CD4-positive, alpha-beta T cell treated with Interleukin-4 for 1 hour (primary cell): ENCODE measurements at regions not wholly inside any gene's neighbourhood (a gene's known extent, or its start where the extent isn't known, plus 50 kb on each side); places are given as distances from the start of the nearest gene placed in this dataset.

Source experiments
- DNase-seq, 2 donors: peaks; one replicate each; pipeline ENCODE4 v3.0.0-alpha.2; 2020 to 2022

DNA sequence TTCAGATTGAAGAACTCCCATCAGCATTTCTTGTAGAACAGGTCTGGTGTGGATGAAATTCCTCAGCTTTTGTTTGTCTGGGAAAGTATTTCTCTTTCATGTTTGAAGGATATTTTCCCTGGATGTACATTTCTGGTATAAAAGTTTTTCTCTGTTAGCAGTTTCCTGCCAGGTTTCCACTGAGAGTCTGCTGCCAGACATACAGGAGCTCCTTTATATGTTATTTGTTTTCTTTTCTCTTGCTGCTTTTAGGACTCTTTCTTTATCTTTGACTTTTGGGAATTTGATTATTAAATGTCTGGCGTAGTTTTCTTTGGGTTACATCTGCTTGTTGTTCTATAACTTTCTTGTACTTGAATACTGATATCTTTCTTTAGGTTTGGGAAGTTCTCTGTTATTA is 486.5 kb downstream of the ARAP2 start:
- no peak for DNase-seq

DNA sequence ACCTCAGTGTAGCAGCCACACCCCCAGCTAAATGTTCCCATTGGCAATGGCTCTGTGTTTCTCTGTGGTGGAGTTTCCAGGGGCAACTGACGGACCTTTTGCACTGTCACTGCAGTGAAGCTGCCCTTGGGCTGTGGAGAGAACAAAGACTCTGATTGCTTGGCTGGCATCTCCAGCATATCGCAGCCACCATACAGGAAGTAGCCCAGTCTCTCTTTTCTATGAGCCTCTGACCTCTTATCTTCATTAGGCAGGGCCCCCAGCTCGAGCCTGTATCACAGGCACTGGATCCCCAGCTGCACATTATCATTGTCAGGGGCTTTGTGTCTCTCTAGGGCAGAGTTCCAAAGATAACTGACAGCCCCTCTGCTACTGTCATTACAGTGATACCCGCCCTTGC is 483.5 kb downstream of the ARAP2 start:
- no peak for DNase-seq

DNA sequence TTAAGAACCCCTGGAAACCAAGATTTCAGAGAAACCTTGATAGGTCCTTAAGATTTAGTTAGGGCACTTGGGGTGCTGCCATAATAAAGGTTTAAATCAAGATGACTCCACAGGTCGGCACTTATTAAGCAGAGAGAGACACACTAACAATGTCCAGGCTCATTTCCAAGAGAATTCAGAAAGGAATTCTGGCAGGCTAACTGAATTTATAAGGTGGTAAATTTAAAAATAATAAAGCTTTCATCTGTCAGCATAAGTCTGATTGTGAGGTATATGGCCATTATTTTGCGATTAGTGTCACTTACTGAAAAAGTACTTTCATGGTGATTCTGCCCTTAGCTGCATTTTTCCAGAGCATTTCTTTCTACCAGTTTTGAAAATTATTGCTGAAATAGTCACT is 472.7 kb downstream of the ARAP2 start:
- DNase-seq: no peak

DNA sequence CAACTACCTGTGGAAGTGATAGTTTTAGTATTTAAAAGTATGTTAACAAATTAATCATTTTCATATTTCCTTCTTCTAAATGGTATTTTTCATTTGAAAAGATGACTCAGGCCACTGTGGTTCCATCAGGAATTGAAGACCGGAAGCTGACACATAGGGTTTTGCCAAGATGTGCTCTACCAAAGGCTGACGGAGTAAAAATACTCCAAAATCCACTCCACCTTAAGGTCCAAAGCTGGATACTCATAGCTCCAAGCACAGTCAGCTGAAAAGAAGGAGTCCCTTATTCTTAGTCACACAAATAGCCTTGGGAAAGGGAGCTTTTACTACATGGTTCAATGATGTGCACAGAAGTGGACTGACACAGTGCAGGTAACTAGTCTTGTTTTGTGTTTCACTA is 472.0 kb downstream of the ARAP2 start:
- DNase-seq: no peak

DNA sequence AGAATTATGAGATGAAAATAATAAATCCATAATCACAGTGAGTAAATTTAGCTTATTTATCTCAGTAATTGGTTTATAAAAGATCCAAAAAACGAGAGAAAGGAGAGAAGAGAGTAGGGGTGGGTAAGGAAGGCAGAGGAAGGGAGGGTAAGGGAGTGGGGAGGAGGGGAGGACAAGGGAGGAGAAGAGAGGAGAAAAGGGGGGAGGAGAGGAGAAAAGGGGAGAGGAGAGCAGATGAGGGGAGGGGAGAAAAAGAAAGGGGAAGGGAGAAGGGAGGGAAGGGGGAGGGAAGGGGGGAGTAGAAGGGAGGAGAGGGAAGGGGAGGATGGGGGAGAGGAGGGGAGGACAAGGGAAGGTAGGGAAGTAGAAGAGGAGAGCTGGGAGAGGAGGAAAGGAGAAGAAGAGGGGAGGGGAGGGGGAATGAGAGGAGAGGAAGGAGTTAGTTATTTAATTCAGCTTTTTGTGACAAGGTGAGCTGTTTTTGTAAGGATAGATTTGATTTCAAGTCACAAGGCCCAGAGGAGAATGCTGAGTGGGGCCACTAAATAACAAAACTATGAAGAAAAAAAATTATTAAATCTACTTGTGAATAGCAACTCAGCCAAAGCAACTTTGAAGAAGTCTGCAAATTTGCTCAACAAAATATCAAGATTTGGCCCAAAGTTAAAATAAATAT is 454.3 kb downstream of the ARAP2 start:
- DNase-seq: no peak

DNA sequence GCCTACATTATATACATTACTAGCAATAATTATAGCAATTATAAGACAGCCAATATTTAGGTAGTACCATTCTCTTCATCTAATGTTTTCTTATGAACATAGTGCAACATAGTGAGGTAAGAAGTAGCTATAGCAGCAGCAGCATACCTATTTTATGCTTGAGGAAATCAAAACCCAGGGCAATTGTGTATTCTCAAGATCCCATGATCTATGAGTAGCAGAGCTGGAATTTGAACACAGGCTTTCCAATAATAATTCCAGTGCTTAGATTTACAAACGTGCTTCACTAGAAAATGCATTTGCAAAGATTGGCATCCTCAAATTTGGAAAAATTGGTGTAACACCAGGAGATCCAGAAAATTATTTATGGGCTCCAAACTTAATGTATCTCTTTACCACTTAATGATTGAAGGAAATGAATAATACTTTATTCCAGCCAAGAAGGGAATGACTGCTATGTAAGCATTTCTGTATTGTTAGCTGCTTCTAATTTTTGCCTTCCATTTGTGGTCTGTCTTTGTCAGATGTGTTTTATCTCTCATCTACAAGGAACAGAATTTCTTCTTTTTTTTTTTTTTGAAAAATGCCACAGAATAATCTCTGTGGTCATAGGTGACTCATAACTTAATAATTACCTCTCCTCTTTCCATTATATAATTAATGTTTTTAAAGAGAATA is 451.1 kb downstream of the ARAP2 start:
- DNase-seq: no peak

DNA sequence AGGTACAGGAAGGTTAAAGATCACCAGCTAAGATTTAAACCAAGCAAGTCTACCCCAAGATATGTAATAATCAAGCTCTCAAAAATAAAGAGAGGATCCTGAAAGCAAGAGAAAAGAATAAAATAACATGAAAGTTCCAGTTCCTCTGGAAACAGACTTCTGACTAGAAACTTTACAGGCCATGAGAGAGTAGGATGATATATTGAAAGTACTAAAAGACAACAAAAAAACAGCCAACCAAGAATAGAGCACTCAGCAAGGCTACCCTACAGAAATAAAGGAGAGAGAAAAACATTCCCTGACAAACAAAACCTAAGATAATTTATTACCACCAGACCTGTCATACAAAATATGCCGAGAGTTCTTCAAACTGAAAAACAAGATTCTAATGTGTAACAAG is 450.5 kb downstream of the ARAP2 start:
- DNase-seq: no peak

DNA sequence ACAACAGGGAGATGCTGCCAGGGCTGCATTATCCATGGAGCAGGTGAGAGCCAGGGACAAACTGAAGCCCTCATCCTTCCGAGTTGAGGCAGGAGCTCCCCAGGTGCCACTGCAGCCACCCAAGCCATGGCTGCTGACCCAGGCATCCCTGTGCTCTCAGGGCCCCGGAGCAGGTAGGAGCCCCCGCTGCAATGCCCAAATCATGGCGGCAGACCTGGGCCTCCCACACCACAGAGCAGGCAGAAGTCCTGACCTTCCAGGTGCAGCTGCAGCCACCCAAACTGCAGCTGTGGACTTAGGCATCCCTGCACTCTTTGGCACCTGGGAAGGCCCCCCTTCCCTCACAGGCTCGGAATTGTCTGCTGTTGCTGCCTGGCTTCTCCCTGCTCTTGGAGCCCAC is 443.6 kb downstream of the ARAP2 start:
- DNase-seq: no peak

DNA sequence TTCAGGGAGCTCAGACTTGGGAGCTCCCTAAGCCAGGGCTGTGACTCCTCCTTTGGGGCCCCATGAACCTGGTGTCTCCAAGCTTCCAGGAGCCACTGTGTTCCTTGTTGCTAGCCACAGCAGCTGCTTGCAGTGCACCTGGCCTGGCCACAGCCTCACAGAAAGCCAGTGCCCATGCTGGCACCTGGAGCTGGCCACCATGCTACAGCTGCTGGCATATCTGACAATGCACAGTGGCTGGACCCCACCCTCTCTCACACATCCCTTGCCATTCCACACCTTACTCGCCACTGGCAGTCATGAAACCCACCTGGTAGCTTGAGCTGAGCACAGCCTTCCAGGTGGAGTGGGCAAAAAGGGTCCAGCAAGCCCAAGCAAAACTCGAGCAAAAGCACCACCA is 441.7 kb downstream of the ARAP2 start:
- DNase-seq: no peak

DNA sequence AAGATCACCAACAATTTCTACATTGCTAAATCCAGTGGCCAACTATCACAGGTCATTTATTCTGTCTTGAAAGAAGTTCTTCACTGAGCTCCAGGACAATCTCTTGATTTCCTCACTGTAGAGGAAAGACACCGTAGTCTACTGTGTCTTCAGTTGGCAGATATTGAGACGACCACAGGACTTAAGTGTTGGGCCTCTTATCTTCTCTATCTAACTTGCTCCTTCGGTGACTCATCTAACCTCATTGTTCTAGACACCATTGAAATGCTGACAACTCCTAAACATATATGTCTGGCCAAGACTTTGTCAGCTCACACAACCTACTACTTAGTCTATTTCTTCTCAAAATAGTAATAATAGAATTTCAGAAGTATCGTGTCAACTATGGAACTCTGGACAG is 425.8 kb downstream of the ARAP2 start:
- DNase-seq: no peak

DNA sequence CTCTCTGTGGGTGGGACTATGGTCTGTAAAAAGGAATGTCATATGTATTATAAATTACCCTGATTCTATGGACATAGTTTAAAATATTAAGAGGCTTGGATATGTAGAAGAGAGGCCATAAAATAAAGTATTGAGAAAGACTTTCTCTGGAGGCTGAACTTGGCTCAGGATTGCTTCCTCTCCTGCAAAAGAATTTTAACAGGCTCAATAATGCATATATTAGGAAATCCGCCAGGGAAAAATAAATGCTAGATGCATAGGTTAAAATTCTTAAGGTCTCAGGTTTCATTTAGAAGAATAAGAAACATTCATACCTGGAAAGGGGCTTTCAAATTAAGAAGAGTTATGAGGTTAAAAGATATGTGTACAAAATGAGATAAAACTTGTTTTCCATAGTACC is 424.3 kb downstream of the ARAP2 start:
- no peak for DNase-seq

DNA sequence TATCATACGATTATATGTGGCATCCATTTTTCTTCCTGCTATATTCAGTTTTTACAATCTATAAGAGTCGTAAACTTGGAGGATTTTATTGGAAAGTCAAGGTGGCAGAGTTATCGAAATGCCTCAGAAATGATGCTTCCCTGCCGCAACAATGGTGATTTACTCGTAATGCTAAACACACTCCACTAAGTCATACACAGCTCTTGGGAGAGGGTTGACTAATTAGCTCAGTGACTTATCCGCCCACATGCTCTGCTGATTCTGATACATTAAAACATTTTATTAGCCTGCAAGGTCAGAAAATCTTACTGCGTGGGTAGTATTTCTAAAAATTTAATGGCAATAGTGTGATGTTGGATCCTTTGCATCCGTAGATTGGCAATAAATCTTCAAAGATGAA is 420.1 kb downstream of the ARAP2 start:
- no peak for DNase-seq

DNA sequence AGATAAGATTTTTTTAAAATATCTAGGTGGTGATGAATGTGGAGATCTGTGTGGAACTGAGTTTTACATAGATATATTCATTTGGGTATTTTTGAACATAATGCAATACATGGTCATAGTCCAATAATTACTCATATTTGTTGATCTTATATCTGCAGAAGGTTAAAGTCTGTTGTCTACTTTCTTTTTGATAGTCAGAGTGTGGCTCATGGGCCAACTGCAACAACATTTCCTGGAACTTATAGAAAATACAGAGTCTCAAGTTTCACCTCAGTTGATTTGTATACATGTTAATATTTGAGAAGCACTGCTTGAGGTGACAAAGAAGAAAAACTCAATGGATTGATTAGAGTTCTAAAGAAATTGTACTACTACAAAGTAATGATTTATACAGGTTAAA is 408.4 kb downstream of the ARAP2 start:
- no peak for DNase-seq

DNA sequence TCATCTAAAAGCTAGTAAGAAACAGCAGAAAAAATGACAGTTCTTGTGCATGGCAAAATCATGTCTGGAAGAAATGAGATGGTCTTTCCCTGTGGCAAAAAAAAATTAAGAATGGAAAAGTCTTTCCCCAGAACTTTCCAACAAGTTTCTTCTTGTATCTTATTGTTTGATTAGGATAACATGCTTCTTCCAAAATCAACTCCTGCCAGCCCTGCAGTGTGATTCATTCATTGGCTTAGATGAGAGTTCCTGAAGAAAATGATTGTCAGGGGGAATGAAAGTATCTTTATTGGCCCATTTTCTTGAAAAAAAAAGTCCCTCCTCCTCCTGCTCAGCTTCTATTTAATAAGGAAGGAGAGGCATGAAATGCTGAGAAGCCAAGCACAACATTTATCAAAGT is 407.7 kb downstream of the ARAP2 start:
- no peak for DNase-seq

DNA sequence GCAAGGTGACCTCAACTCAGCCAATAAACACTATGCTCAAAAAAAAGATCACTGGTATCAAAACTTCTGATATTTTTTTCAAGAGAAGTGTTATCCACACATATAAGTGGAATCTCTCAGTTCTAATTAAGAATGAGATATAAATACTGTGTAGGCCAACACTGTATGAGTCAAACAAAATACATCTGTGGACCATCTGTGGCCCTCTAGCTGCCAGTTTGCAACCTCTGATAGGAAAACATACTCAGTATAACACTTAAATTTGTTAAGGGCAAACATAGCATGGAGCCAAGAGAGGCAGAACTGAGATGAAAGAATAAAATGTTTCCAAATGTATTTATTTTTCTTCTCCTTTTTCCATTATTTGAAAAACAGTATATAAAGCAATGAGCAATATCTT is 377.3 kb downstream of the ARAP2 start:
- DNase-seq: no peak

DNA sequence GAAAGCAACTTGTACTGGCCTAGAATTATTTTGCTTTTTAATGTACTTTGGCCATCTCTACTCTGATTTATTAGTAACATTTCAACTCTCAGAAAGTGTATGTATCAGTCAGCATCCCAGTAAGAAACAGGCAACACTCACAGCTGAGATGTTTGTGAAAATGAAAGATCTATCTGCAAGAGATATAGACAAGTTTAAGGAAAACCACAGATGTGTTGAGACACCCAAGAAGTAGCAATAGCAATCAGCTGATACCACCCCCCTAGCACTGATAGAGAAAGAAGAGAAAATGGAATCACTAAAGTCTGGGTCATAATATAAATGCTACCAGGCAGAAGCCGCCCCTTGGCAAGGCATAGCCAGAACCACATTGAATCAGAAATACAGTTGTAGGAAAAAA is 372.0 kb downstream of the ARAP2 start:
- DNase-seq: no peak

DNA sequence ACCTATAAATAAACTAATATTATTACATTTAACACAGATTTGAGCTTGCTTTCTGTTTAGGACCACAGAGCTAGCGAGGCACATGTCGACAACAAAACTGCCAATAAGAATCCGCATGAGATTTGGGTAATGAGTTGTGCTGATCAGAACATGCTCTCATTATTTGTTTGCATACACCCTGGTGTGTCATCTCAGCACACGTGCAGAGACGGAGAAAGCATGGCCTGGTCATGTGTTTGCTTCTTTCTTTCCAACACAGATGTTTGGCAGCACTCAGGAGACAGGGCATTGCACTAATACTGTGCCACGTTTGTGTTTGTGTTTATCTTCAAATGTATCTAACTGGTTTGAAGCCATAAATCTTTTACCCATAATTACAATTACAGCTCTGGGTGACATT is 364.8 kb downstream of the ARAP2 start:
- DNase-seq: no peak

DNA sequence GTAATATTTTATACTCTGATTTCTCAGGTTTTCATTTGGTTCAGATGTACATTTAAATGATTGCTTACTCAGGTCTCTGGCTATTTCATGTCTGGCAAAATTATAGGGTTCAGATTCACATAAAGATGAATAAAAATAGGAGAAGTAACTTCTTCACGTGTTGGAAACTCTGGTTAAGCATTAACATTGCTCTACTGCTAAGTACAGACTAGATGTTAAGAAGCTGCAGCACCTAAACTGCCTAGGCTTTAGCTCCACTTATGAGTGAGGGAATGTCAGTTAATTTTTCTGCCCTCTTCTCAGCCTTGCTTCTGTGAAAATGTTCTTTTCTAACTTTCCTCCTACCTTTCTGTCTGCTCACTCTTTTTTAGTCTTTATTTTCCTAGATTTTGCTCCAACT is 361.2 kb downstream of the ARAP2 start:
- DNase-seq: no peak

DNA sequence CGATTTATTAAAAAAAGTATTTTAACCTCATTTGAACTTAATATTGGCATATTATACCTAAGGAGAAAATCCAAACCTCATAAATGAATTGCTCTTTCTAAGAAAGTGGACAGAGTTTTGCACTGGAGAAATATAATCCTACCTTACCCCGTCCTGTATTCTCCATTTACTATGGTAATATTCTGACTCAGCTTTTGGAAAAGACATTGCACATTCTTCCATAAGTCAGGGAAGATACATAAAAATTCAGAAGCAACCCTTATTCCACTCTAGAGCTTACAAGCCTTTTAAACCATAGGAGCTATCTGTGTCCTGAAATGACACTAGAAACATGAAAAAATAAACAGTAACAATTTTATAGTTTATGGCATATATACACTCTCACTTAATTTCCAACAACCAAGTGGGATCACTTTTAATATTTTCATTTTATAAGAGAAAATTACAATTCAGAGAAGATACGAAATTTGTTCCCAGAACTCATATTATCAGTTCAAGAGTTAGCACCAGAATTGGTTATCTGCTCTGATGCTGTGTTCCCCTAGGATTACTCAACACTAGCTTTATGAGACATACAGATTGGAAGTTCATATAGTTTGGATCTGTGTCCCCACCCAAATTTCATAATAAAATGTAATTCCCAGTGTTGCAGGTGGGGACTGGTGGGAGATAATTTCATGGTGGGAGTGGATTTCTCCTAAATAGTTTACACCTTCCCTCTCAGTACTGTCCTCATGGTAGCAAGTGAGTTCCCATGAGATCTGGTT is 359.4 kb downstream of the ARAP2 start:
- no peak for DNase-seq

DNA sequence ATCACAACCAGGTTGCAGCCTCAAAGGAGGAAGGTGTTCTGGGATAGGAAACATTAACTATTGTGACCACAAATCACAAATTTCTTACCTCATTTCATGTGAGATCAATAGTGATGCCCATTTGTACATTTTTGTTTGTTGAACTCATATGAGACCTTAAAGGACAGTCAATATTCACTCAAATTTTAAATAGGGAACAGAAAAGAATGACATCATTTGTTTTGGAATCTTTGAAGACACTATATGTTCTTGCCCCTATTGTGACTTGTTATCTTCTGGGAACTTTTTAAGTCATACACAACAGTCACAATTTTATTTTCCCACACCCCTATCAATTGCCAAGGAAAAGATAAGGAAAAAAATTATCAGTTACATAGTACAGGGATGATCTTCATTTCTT is 346.5 kb downstream of the ARAP2 start:
- DNase-seq: no peak

DNA sequence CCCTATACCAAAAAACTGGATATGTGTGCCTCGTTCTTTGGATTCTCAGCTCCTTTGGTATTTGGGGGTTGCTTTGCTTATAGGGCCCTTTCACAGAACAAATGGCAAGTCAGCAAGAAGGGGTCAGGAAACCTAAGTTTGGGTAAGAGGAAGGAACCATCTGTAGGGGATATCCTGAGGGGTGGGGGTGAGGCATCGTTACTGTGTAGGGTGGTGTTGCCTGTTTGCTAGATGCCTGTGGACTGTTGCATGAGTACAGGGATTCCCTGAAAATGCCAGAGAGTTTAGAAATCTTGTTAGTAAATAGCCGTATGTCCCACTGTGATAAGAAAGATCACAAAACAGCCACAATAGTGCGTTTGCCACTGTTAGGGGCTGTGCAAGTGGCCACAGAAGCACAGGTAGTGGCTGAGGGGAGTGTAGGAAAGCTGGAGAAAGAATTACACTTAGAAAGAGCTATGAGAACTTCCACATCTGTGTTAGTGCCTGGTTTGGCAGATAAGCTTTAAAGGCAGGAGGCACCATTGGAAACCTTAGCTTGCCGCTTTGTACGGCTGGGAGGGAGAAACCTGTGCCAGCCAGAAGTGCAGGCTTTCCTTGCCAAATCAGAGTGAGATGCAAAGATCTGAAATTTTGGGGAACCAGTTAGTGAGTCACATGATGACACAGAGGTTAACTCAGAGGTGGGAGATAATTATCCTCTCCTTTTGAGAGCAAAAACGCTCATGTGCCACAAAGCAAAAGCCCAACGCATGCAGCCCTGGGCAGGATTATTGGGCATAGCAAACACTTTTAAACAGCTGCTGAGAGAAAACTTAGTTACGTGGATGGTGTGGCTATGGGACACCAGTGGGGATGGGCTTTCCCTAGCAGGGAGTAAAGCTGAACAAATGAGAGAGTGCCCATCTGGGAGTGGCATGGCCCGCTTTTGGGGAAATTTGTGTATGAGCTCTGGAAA is 343.7 kb downstream of the ARAP2 start:
- DNase-seq: no peak

DNA sequence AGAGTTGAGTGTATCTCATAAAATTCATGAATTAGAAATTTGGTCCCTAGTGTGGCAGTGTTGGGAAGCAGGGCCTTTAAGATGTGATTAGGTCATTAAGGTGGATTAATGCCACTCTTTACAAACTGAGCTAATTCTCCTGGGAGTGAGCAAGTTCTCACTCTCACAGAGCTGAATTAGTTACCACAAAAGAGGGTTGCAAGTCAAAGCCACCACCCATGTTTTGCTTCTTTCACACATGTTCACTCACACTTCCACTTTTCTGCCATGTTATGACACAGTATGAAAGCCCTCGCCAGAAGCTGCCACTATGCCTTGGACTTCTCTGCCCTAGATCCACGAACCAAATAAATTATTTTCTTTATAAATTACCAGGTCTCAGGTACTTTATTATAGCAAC is 332.1 kb downstream of the ARAP2 start:
- no peak for DNase-seq

DNA sequence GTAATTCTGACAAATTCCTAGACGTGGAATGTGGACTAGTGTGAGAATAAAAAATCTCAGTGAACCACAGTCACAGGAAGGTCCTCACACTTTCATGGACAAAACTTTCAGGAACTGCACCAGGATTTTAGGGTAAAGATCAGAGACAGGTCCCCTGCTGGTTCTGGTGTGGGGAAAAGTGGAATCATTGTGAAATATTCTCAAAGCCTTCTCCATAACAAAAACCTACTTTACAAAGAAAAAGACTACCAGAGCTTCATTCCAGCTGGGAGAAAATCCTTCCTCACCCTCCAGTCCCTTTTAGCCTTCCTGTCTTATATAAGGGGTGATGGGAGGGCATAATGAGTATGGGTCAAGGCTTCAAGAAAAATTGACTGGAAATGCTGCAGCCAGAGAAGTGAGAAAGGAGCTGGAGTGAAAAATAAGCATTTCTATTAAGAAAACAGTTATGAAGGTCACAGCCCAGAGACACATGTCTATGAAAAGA is 325.8 kb downstream of the ARAP2 start:
- no peak for DNase-seq
